Motor neuron (in vitro differentiated cells): ENCODE measurements at regions not wholly inside any gene's neighbourhood (a gene's known extent, or its start where the extent isn't known, plus 50 kb on each side); places are given as distances from the start of the nearest gene placed in this dataset.

Source experiments
- ATAC-seq, 8 experiments: fragments of 200-7000 bp; cut with Tn5 transposase; replicated peaks in 6 of 8; 2 replicates each; pipeline ENCODE4 v1.8.0; 2021; ENCODE audit warnings: mild to moderate bottlenecking in 8 of 8, moderate library complexity in 8 of 8
- H3K27ac ChIP-seq, 2 donors: fragments of 250-450 bp; sonication (Bioruptor Pico); 2 replicates each; pipeline ENCODE4 v1.9.0; 2021; ENCODE audit warnings: antibody characterized with exemption in 2 of 2, mild to moderate bottlenecking in 2 of 2, moderate library complexity in 1 of 2
- H3K4me1 ChIP-seq, 2 donors: fragments of 250-450 bp; sonication (Bioruptor Pico); replicated peaks in 1 of 2; 2 replicates each; pipeline ENCODE4 v1.6.1; 2021; ENCODE audit warnings: antibody characterized with exemption in 2 of 2, mild to moderate bottlenecking in 2 of 2, moderate library complexity in 1 of 2
- H3K4me3 ChIP-seq, 5 donors: fragments of 250-450 bp; sonication (Bioruptor Pico); 2 replicates each; pipeline ENCODE4 v1.9.0; 2021; ENCODE audit warnings: antibody characterized with exemption in 5 of 5, mild to moderate bottlenecking in 5 of 5, moderate library complexity in 4 of 5
- WGBS, 10 experiments: fragments of 450-650 bp; shearing (Covaris generic); methylation state at CpG; one replicate each; pipeline ENCODE4 v1.0.0; 2022; 5-methylcytosine and 5-hydroxymethylcytosine counted together
- in situ Hi-C, 9 experiments: fragments of 400-800 bp; cut with MboI; loops; one replicate each; pipeline ENCODE4 v1.15.0; 2021; ENCODE audit warnings: low sequenced_read_pairs in 9 of 9, low pct_unique_long_range_greater_than_20kb in 2 of 9; ENCODE audit not compliant: unreplicated experiment in 9 of 9

- in situ Hi-C loops = no loop called here
- Histone ChIP-seq H3K27ac (no peak overlapping the region), H3K4me3 (no peak overlapping the region), H3K4me1 (no peaks in the 10 kb centered on the region)
- no peak for ATAC-seq
Observed at GRCh38 chr10:36366843-36367242, 724.7 kb upstream of the FZD8 start.

- peak in 3 of 8 experiments; percentile 69 to 83 (median 72) for ATAC-seq
- Histone ChIP-seq H3K4me3 (no peak overlapping the region), H3K27ac (no peak overlapping the region), H3K4me1 (no peaks in the 10 kb centered on the region)
- 29 to 100% (median 71%) methylated on average over 1 to 2 of the region's 2 CpGs; no CpG with 5 or more reads in 1 of the 10 experiments for WGBS, 10 experiments
- in situ Hi-C loops = no loop called here
Observed at GRCh38 chr10:36366065-36366464, 724.0 kb upstream of the FZD8 start.

GRCh38 chr10:36362257-36362656, 720.2 kb upstream of the FZD8 start:
- 0 to 100% (median 54%) methylated on average over 1 to 2 of the region's 2 CpGs; no CpG with 5 or more reads in 2 of the 10 experiments for WGBS, 10 experiments
- in situ Hi-C loops = no loop called here
- H3K4me1 ChIP-seq = no peaks in the 10 kb centered on the region
- ATAC-seq = peak in 2 of 8 experiments; percentile 33 to 35
- H3K4me3 ChIP-seq = no peak overlapping the region
- no peak overlapping the region for H3K27ac ChIP-seq

- Histone ChIP-seq H3K4me1 (no peaks in the 10 kb centered on the region), H3K4me3 (no peak overlapping the region), H3K27ac (no peak overlapping the region)
- 5 to 100% (median 60%) methylated on average over 1 to 3 of the region's 3 CpGs; no CpG with 5 or more reads in 1 of the 10 experiments for WGBS, 10 experiments
- in situ Hi-C loops = no loop called here
- no peak for ATAC-seq
Observed at GRCh38 chr10:36358736-36359135, 716.6 kb upstream of the FZD8 start.

GRCh38 chr10:36354633-36355032, 712.5 kb upstream of the FZD8 start:
- Histone ChIP-seq H3K27ac (no peak overlapping the region), H3K4me3 (no peak overlapping the region), H3K4me1 (no peaks in the 10 kb centered on the region)
- in situ Hi-C loops = no loop called here
- no peak for ATAC-seq
- 60 to 100% (median 86%) methylated on average over 1 to 2 of the region's 2 CpGs; no CpG with 5 or more reads in 2 of the 10 experiments for WGBS, 10 experiments

GRCh38 chr10:36351159-36351558, 709.1 kb upstream of the FZD8 start:
- Histone ChIP-seq H3K27ac (no peak overlapping the region), H3K4me3 (no peak overlapping the region), H3K4me1 (no peaks in the 10 kb centered on the region)
- no peak for ATAC-seq
- WGBS, 10 experiments = 71 to 100% (median 98%) methylated on average over 1 to 2 of the region's 2 CpGs; no CpG with 5 or more reads in 2 of the 10 experiments
- in situ Hi-C loops = no loop called here

GRCh38 chr10:36349445-36350078, 707.5 kb upstream of the FZD8 start:
- Histone ChIP-seq H3K27ac (no peak overlapping the region), H3K4me1 (no peaks in the 10 kb centered on the region), H3K4me3 (no peak overlapping the region)
- in situ Hi-C loops = no loop called here
- WGBS, 10 experiments = 38 to 100% (median 74%) methylated on average over 1 to 8 of the region's 8 CpGs
- peak in 5 of 8 experiments; percentile 26 to 90 (median 32) for ATAC-seq

GRCh38 chr10:36345807-36346206, 703.7 kb upstream of the FZD8 start:
- ATAC-seq = peak in 1 of 8 experiments; percentile 40

GRCh38 chr10:36345175-36345533, 703.1 kb upstream of the FZD8 start:
- peak in 3 of 8 experiments; percentile 24 to 77 (median 65) for ATAC-seq
- Histone ChIP-seq H3K27ac (no peak overlapping the region), H3K4me1 (no peaks in the 10 kb centered on the region), H3K4me3 (no peak overlapping the region)
- in situ Hi-C loops = no loop called here
- 0 to 100% (median 75%) methylated on average over 1 of the region's 1 CpG; no CpG with 5 or more reads in 1 of the 10 experiments for WGBS, 10 experiments

More at GRCh38 chr10:36345807-36346206, 703.7 kb upstream of the FZD8 start:
- no peaks in the 10 kb centered on the region for H3K4me1 ChIP-seq
- no peak overlapping the region for H3K27ac ChIP-seq
- no peak overlapping the region for H3K4me3 ChIP-seq
- in situ Hi-C loops = no loop called here

GRCh38 chr10:36344240-36345174, 702.4 kb upstream of the FZD8 start:
- in situ Hi-C loops = no loop called here
- no peak overlapping the region for H3K4me3 ChIP-seq
- H3K4me1 ChIP-seq = no peaks in the 10 kb centered on the region
- peak in 3 of 8 experiments; percentile 55 to 85 (median 67) for ATAC-seq
- WGBS, 10 experiments = 6 to 90% (median 79%) methylated on average over 2 to 6 of the region's 6 CpGs
- H3K27ac ChIP-seq = no peak overlapping the region

- WGBS, 10 experiments = 52 to 100% (median 83%) methylated on average over 1 to 2 of the region's 2 CpGs; no CpG with 5 or more reads in 2 of the 10 experiments
Observed at GRCh38 chr10:36342781-36343180, 700.7 kb upstream of the FZD8 start.

GRCh38 chr10:36341471-36341870, 699.4 kb upstream of the FZD8 start:
- no peak overlapping the region for H3K4me3 ChIP-seq
- H3K27ac ChIP-seq = no peak overlapping the region
- WGBS, 10 experiments = 67 to 100% (median 94%) methylated on average over 1 of the region's 1 CpG; no CpG with 5 or more reads in 2 of the 10 experiments
- no peak for ATAC-seq
- in situ Hi-C loops = no loop called here
- H3K4me1 ChIP-seq = no peaks in the 10 kb centered on the region

More at GRCh38 chr10:36342781-36343180, 700.7 kb upstream of the FZD8 start:
- in situ Hi-C loops = no loop called here
- Histone ChIP-seq H3K4me1 (no peaks in the 10 kb centered on the region), H3K27ac (no peak overlapping the region), H3K4me3 (no peak overlapping the region)
- ATAC-seq = no peak

- Histone ChIP-seq H3K27ac (no peak overlapping the region), H3K4me3 (no peak overlapping the region), H3K4me1 (peaks cover 0 to 4% of the 10 kb centered on the region in 2 donors)
- in situ Hi-C loops = no loop called here
- ATAC-seq = no peak
- 34 to 100% (median 67%) methylated on average over 1 to 2 of the region's 2 CpGs; no CpG with 5 or more reads in 1 of the 10 experiments for WGBS, 10 experiments
Observed at GRCh38 chr10:36336315-36336714, 694.2 kb upstream of the FZD8 start.
